Pancreas (tissue), 10 donors: ENCODE measurements at regions not wholly inside any gene's neighbourhood (a gene's known extent, or its start where the extent isn't known, plus 50 kb on each side); places are given as distances from the start of the nearest gene placed in this dataset.
"Not testable (repeated sequence)": the region's sequence is repeated elsewhere in the genome, so short reads cannot be mapped to it uniquely, and the experiment has no call there.

Experiments
- ATAC-seq, 4 donors: fragments of 200-7000 bp; cut with Tn5 transposase; one replicate each; pipeline versions ENCODE4 v1.8.0 to v1.9.1; 2020; ENCODE audit warnings: mild to moderate bottlenecking in 4 of 4, moderate library complexity in 4 of 4
- DNase-seq, 6 donors: peaks; one replicate each; pipeline ENCODE4 v3.0.0-alpha.2; 2020
- FAIRE-seq: peaks from 2 replicates; lab custom pipeline; 2012; peaks lifted over from hg19 to GRCh38; lab: Jason Lieb, UNC
- H3K27ac ChIP-seq, 4 donors: fragments of 200-600 bp; sonication (generic); 1 replicate in 3 of 4; 2 replicates in 1 of 4; pipeline versions ENCODE4 v1.5.0 to v1.8.0; 2020
- H3K27me3 ChIP-seq, 4 donors: fragments of 200-600 bp; one replicate each; pipeline ENCODE4 v1.8.0; 2021
- H3K36me3 ChIP-seq, 3 donors: fragments of 200-600 bp; sonication (generic) in 1 of 3; one replicate each; pipeline versions ENCODE4 v1.5.0 to v1.8.0; 2020 to 2021
- H3K4me1 ChIP-seq, 3 donors: fragments of 200-600 bp; one replicate each; pipeline ENCODE4 v1.8.0; 2021
- H3K4me3 ChIP-seq, 4 donors: fragments of 200-600 bp; sonication (generic) in 2 of 4; one replicate each; pipeline versions ENCODE4 v1.5.0 to v1.8.0; 2020 to 2021
- H3K9me3 ChIP-seq, 4 donors: fragments of 200-600 bp; one replicate each; pipeline ENCODE4 v1.8.0; 2021
- WGBS, 2 donors: extraction: QIAGEN DNeasy Blood & Tissue Kit; methylation state at CpG; one replicate each; pipeline ENCODE4 v1.1.7; 2013; 5-methylcytosine and 5-hydroxymethylcytosine counted together
- intact Hi-C, 3 donors: fragments of 100-400 bp; cut with DNase I; formaldehyde crosslinking; loops; one replicate each; pipeline versions ENCODE4 v1.11.1 to v1.14.2; 2022
- TF ChIP-seq, protein P1 (sequence below), 4 donors: fragments of 200-600 bp; sonication (generic) in 3 of 4; IDR thresholded peaks; one replicate each; pipeline versions ENCODE4 v1.5.0 to v1.8.0; 2021; ENCODE audit warnings: antibody characterized with exemption in 4 of 4
- donor health status: healthy with polysubstance abuse.
- donor health status: DM: no; HTN: no; CAD: no; lungs with moderate emphysema.
- donor health status: DM: no; HTN: no; CAD: no.
- donor health status: control.
- donor health status: control.
- donor health status: Bipolar disorder and iron deficiency.
- donor health status: DM: yes; HTN: yes; CAD: no.
- donor health status: DM: no; HTN: no; CAD: no.
- donor health status: DM: no; HTN: no; CAD: no.
- donor health status: DM: yes; HTN: yes; CAD: no.

DNA sequence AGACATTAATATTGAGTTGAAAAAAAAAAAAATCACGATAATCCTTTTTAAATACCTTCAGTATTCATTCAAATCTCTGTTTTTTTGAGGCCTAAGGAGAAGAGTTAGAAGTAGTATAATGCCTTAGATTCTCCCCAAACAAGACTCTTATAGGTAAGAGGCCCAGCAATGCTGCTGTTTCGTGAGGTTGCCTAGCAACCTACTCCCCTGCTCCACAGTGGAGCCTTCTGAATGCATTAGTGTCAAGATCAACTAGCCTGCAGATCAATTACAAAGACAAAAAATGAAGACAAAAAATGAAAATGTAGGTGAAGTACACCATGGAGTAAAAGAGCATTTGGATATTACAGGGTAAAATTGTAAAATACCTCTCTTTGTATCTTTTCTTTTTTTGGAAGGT lies 229.8 kb upstream of the LUZP2 start:
- no peak for DNase-seq
- Histone ChIP-seq H3K9me3 (no peaks in the 10 kb centered on the region), H3K4me3 (no peak overlapping the region), H3K36me3 (no peaks in the 10 kb centered on the region), H3K4me1 (no peaks in the 10 kb centered on the region), H3K27me3 (no peaks in the 10 kb centered on the region), H3K27ac (no peak overlapping the region)
- intact Hi-C loops = no loop called here
- peak in 1 of 4 donors; percentile 66 for ATAC-seq
- WGBS, 2 donors = 41 to 45% methylated on average over 2 of the region's 2 CpGs
- TF ChIP-seq, protein P1, sequence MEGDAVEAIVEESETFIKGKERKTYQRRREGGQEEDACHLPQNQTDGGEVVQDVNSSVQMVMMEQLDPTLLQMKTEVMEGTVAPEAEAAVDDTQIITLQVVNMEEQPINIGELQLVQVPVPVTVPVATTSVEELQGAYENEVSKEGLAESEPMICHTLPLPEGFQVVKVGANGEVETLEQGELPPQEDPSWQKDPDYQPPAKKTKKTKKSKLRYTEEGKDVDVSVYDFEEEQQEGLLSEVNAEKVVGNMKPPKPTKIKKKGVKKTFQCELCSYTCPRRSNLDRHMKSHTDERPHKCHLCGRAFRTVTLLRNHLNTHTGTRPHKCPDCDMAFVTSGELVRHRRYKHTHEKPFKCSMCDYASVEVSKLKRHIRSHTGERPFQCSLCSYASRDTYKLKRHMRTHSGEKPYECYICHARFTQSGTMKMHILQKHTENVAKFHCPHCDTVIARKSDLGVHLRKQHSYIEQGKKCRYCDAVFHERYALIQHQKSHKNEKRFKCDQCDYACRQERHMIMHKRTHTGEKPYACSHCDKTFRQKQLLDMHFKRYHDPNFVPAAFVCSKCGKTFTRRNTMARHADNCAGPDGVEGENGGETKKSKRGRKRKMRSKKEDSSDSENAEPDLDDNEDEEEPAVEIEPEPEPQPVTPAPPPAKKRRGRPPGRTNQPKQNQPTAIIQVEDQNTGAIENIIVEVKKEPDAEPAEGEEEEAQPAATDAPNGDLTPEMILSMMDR (IDR thresholded peaks at IDR 0.05) = no peak
- no peak for FAIRE-seq

DNA sequence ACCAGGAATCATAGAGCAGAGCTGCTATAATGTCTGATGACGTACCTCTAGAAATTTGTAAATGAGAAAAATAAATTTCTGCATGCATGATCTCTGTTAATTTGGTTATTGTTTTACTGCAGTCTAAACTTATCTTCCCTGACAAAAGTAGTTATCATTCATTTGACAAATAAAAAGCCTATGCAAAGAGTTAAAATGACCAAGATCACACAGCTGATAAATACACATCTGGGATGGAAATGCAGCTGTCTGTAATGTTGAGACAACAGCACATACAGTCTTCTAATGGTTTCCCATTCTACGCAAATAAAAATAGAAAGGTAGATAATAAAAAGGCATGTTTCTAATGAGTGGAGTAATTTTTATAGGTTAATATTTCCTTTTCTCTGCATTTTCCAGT lies 225.1 kb upstream of the LUZP2 start:
- Histone ChIP-seq H3K36me3 (no peaks in the 10 kb centered on the region), H3K27me3 (no peaks in the 10 kb centered on the region), H3K4me1 (no peaks in the 10 kb centered on the region), H3K9me3 (no peaks in the 10 kb centered on the region), H3K27ac (no peak overlapping the region), H3K4me3 (no peak overlapping the region)
- FAIRE-seq (no peak), DNase-seq (no peak), ATAC-seq (no peak)
- WGBS, 2 donors = 81 to 90% methylated on average over 2 of the region's 2 CpGs
- TF ChIP-seq, protein P1 (IDR thresholded peaks at IDR 0.05) = no peak
- intact Hi-C loops = no loop called here

DNA sequence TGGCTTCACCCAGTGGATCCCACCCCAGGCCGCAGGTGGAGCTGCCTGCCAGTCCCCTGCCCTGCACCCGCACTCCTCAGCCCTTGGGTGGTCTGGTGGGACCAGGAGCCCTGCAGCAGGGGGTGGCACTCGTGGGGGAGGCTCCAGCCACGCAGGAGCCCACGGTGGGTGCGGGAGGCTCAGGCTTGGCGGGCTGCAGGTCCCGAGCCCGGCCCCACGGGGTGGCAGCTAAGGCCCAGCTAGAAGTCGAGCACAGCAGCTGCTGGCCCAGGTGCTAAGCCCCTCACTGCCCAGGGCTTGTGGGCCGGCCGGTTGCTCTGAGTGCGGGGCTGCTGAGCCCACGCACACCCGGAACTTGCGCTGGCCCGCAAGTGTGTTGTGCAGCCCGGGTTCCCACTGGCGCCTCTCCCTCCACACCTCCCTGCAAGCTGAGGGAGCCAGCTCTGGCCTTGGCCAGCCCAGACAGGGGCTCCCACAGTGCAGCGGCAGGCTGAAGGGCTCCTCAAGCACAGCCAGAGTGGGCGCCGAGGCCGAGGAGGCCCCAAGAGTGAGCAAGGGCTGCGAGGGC lies 222.6 kb upstream of the LUZP2 start:
- WGBS, 2 donors = 86 to 89% methylated on average over 25 of the region's 25 CpGs
- ATAC-seq, H3K4me1 ChIP-seq, intact Hi-C loops, FAIRE-seq, H3K4me3 ChIP-seq, H3K9me3 ChIP-seq, H3K27ac ChIP-seq, H3K36me3 ChIP-seq, H3K27me3 ChIP-seq: not testable (repeated sequence)
- peak in 4 of 6 donors; percentile 6 to 57 (median 28) for DNase-seq

DNA sequence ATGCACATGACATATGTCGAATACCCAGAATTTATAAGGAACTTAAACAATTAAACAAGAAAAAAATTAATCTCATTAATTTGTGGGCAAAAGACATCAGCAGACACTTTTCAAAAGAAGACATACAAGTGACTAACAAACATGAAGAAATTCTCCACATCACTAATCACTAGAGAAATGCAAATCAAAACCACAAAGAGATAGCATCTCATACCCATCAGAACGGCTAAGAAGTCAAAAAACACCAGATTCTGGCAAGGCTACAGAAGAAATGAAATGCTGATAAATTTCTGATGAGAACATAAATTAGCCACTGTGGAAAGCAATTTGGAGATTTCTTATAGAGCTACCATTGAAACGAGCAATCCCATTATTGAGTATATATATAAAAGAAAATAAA lies 210.6 kb upstream of the LUZP2 start:
- Histone ChIP-seq H3K4me1 (no peaks in the 10 kb centered on the region), H3K9me3 (no peaks in the 10 kb centered on the region), H3K36me3 (no peaks in the 10 kb centered on the region), H3K27ac (no peak overlapping the region), H3K27me3 (no peaks in the 10 kb centered on the region), H3K4me3 (no peak overlapping the region)
- FAIRE-seq (no peak), ATAC-seq (no peak), DNase-seq (no peak)
- intact Hi-C loops = no loop called here
- TF ChIP-seq, protein P1 (IDR thresholded peaks at IDR 0.05) = no peak
- WGBS, 2 donors = 51 to 67% methylated on average over 3 of the region's 3 CpGs

DNA sequence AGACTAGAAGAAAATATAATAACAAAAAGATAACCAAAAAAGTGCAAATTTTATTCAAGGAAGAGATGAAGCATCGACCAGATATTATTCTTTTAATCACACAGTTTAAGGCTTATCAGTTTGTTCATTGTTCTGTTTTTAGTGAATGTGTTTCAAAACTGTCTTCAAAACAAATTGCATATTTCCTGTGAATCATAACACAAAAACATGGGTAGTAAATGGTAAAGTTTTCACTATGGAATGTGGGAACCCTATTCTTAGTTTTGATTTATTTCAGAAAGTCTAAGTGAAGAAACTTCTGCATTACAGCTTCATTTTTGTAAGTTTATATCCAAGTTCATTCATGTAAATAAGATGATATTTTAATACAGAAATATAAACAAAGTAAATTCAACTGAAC lies 207.6 kb upstream of the LUZP2 start:
- TF ChIP-seq, protein P1 (IDR thresholded peaks at IDR 0.05) = no peak

More for the DNA sequence above, 207.6 kb upstream of the LUZP2 start:
- Histone ChIP-seq H3K4me1 (no peaks in the 10 kb centered on the region), H3K27ac (no peak overlapping the region), H3K9me3 (no peaks in the 10 kb centered on the region), H3K36me3 (no peaks in the 10 kb centered on the region), H3K4me3 (no peak overlapping the region), H3K27me3 (no peaks in the 10 kb centered on the region)
- DNase-seq = no peak
- intact Hi-C loops = no loop called here
- ATAC-seq = no peak
- WGBS, 2 donors = 34 to 67% methylated on average over 1 of the region's 1 CpG
- no peak for FAIRE-seq
